Adrenal gland (tissue), 5 donors: ENCODE measurements at regions not wholly inside any gene's neighbourhood (a gene's known extent, or its start where the extent isn't known, plus 50 kb on each side); places are given as distances from the start of the nearest gene placed in this dataset.

Experiments
- CTCF ChIP-seq, 6 experiments: fragments of 450-650 bp in 4 of 6; fragments of 200-600 bp in 2 of 6; sonication (generic) in 1 of 6; IDR thresholded peaks; 1 replicate in 5 of 6; 2 replicates in 1 of 6; pipeline versions ENCODE4 v1.5.1 to v1.8.0; 2016 to 2021; ENCODE audit warnings: antibody characterized with exemption in 6 of 6, mild to moderate bottlenecking in 2 of 6, moderate library complexity in 1 of 6
- POLR2A ChIP-seq, 2 donors: fragments of 450-650 bp; IDR thresholded peaks; one replicate each; pipeline ENCODE4 v1.6.1; 2017; ENCODE audit warnings: antibody characterized with exemption in 2 of 2, mild to moderate bottlenecking in 2 of 2, moderate library complexity in 1 of 2
- donor health status: DM: no; HTN: no; CAD: no.

- TF ChIP-seq CTCF (IDR thresholded peaks at IDR 0.05): no peak
- TF ChIP-seq POLR2A (IDR thresholded peaks at IDR 0.05): no peak
These were observed 430.5 kb upstream of the PABPC4L start for GRCh38 chr4:134632056-134632455.
